ENCODE measurements at regions not wholly inside any gene's neighbourhood (a gene's known extent, or its start where the extent isn't known, plus 50 kb on each side); places are given as distances from the start of the nearest gene placed in this dataset.
"Not testable (repeated sequence)": the region's sequence is repeated elsewhere in the genome, so short reads cannot be mapped to it uniquely, and the experiment has no call there.

DNA sequence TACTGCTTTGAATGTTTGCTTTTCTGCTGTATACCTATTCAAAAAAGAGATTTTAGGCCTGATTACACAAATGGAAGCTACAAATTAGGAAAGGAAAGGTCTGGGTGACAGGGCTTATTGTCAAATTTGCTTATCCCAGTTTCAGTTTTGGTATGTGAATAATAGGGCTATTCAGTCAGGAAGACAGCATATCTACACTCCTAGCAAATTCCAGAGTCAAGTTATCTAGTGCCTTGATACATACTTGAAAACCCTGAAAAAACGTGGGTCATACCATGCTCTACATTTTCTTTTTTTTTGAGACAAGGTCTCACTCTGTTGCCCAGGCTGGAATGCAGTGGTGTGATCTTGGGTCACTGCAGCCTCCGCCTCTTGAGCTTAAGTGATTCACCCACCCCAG lies 59.2 kb upstream of the CCDC180 start:
- not testable (repeated sequence) for H3K4me3 ChIP-seq (ENCODE audit: low read depth, low read length); DNase-seq (ENCODE audit: low read depth)

DNA sequence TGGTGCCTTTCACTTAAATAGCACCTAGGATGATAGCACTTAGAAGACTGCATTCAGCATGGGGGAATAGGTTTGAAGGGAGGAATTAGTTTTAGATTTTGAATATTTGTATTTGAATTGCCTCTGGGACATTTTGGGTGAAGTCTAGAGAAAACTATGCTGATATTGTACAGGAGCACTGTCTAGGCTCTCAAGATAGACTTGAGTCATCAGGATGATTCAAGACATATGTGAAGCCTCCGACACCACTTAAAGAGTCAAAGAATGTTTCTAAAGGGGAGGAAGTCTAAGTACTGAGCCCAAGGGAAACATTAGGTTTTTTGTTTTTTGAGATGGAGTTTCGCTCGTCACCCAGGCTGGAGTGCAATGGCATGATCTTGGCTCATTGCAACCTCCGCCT lies 63.9 kb upstream of the CCDC180 start:
- no peak overlapping the region for H3K4me3 ChIP-seq (ENCODE audit: low read depth, low read length)
- no peak for DNase-seq (ENCODE audit: low read depth)
- TF ChIP-seq, protein P1, sequence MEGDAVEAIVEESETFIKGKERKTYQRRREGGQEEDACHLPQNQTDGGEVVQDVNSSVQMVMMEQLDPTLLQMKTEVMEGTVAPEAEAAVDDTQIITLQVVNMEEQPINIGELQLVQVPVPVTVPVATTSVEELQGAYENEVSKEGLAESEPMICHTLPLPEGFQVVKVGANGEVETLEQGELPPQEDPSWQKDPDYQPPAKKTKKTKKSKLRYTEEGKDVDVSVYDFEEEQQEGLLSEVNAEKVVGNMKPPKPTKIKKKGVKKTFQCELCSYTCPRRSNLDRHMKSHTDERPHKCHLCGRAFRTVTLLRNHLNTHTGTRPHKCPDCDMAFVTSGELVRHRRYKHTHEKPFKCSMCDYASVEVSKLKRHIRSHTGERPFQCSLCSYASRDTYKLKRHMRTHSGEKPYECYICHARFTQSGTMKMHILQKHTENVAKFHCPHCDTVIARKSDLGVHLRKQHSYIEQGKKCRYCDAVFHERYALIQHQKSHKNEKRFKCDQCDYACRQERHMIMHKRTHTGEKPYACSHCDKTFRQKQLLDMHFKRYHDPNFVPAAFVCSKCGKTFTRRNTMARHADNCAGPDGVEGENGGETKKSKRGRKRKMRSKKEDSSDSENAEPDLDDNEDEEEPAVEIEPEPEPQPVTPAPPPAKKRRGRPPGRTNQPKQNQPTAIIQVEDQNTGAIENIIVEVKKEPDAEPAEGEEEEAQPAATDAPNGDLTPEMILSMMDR (IDR thresholded peaks at IDR 0.05; ENCODE audit: low read depth, low read length, missing control alignments) = no peak

DNA sequence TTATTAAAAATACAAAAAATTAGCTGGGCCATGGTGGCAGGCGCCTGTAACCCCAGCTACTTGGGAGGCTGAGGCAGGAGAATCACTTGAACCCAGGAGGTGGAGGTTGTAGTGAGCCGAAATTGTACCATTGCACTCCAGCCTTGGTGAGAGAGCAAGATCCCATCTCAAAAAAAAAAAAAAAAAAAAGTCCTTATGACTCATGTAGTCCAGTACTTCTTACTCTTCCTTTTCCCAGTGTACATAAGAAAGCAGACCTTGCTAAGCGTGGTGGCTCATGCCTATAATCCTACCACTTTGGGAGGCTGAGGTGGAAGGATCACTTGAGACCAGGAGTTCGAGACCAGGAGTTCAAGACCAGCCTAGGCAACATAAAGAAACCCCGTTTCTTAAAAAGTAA lies 66.0 kb upstream of the CCDC180 start:
- not testable (repeated sequence) for DNase-seq (ENCODE audit: low read depth); H3K4me3 ChIP-seq (ENCODE audit: low read depth, low read length)

DNA sequence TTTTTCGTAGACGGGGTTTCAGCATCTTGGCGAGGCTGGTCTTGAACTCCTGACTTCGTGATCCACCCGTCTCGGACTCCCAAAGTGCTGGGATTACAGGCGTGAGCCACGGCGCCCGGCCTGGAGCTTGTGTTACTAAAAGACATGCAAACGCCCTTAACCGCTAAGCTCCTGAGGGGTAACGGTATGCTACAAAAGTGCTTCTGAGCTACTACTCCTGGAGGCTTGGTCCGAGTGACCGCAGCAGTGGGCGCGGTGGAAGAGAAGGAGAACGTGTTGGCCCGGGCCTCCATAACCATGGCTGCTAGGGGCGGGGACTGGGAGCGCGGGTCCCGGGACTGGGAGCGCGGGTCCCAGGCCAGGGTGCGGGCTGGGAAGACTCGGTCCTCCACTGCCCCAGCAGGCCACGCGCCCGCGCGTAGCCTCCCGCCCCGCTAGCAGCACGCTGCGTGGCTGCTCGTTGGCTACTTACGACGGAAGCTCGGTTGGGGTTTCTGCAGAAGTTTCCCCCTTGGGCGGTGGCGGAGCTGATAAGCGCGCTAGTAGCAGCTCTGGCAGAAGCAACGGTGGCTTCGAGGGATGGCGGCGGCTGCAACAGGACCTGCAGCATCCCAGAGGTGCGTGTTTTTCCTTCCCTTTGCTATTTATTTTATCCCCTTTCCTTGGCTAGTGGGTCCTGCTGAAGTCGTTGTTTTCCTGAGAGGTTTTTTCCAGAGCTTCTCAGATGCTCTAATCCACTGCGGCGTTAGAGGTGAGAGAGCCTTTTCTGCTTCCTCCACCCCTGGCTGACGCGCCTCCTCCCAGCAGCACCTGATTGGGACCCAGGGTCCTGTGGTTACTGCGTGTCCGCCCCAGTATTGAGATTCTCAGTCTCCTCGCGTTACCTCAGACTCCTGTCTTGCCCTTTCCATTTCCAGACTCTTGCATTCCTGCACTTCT lies 69.2 kb upstream of the CCDC180 start:
- H3K4me3 ChIP-seq (ENCODE audit: low read depth, low read length) = peak overlapping the region; percentile 35
- DNase-seq (ENCODE audit: low read depth) = no peak
- TF ChIP-seq, protein P1 (IDR thresholded peaks at IDR 0.05; ENCODE audit: low read depth, low read length, missing control alignments) = no peak

DNA sequence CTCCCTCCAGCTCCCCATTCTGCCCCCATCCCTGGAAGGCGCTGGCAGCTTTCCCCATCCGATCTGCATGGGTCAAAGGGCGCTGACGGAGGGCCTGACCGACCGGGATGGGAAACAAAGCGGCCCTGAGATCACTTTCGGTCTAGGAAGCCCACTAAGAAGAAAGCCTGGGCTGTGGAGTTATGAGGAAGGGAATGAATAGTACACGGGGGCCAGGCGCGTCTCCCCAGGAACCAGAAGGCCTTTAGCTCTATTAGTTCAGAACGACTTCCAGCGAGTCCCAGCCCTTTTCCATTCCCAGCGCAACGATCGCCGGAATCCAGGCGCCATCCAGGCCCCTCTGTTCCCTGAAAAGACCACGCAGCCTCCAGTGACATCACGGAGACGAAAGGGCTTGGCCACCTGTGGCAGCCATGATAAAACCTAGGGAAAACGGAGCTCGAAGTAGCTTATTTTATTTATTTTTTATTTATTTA lies 70.1 kb upstream of the CCDC180 start:
- TF ChIP-seq, protein P1 (IDR thresholded peaks at IDR 0.05; ENCODE audit: low read depth, low read length, missing control alignments) = no peak
- no peak for DNase-seq (ENCODE audit: low read depth)
- no peak overlapping the region for H3K4me3 ChIP-seq (ENCODE audit: low read depth, low read length)

DNA sequence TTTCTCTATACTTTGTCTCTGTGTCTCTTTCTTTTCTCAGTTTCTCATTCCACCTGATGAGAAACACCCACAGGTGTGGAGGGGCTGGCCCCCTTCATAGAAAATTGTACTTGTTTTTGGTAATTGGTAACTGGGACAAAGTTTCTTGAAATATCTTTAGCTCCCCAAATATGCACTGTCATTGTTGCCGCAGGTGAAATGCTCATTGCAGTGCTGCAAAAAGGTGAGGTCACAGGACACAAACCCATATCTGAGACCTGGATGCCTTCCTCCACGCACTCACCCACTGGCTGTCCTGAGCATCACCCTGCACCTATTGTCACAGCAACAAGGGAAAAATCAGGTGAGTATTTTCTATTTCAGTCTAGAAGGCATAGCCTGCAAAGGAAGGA lies 74.5 kb upstream of the CCDC180 start:
- H3K4me3 ChIP-seq (ENCODE audit: low read depth, low read length); DNase-seq (ENCODE audit: low read depth): not testable (repeated sequence)

DNA sequence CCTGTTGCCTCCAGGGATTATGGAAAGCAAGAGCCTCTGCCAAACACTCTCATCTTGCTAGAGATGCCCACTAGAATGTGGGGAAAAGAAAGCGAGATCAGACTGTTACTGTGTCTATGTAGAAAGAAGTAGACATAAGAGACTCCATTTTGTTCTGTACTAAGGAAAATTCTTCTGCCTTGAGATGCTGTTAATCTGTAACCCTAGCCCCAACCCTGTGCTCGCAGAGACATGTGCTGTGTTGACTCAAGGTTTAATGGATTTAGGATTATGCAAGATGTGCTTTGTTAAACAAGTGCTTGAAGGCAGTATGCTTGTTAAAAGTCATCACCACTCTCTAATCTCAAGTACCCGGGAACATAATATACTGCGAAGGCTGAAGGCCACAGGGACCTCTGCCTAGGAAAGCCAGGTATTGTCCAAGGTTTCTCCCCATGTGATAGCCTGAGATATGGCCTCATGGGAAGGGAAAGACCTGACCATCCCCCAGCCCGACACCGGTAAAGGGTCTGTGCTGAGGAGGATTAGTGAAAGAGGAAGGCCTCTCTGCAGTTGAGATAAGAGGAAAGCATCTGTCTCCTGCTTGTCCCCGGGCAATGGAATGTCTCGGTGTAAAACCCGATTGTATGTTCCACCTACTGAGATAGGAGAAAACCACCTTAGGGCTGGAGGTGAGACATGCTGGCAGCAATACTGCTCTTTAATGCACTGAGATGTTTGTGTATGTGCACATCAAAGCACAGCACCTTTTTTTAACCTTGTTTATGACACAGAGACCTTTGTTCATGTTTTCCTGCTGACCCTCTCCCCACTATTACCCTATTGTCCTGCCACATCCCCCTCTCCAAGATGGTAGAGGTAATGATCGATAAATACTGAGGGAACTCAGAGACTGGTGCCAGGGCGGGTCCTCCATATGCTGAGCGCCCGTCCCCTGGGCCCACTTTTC lies 75.1 kb upstream of the CCDC180 start:
- not testable (repeated sequence) for DNase-seq (ENCODE audit: low read depth); H3K4me3 ChIP-seq (ENCODE audit: low read depth, low read length)

DNA sequence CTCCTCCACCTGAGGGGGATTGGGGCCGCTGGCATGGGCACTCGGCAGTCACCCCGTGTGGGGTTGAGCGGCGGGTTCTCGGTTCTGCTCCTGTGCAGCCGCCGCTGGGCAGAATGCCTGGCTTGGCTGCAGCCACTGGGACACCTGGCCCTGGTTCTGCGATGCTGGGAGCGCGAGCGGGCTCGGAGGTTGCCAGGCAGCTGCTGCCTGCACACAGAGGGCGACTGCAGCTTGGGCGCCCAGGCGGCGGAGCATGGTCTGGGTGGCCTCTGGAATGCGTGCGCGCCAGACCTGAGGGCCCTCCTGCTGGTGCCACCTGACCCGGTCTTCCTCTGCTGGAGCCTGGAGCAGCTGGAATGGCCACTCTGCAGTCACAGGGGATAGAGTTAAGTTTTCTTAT lies 85.1 kb upstream of the CCDC180 start:
- DNase-seq (ENCODE audit: low read depth); H3K4me3 ChIP-seq (ENCODE audit: low read depth, low read length): not testable (repeated sequence)

DNA sequence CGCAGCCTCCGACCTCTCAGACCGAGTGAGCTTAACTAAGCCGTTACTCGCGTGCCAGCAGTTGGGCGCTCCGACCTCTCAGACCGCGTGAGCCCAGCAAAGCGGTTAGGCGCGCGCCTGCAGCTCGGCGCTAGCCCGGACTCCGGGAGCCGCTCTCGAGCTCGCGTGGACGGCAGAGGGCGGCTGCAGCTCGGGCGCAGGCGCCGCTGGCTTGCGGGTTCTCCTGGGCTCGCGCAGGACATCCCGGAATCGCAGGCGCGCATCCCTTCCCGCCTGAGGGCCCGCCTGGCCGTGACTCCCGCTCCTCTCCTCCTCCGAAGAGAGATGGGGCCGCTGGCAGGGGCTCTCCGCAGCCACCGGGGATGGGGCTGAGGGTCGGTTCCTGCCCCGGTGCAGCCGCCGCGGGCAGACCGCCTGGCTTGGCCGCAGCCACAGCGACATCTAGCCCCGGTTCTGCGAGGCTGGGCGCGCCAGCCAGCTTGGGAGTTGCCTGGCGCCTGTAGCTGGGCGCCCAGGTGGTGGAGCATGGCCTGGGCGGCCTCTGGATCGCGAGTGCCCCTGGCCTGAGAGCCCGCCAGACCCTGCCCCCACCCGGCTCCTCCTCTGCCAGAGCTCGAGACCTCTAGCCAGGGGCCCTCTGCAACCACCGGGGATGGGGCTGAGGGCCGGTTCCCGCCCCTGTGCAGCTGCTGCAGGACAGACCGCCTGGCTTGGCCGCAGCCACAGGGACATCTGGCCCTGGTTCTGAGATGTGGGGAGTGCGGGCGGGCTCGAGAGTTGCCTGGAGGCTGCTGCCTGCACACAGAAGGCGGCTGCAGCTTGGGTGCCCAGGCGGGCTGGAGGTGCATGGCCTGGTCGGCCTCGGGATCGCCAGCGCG lies 85.7 kb upstream of the CCDC180 start:
- DNase-seq (ENCODE audit: low read depth); H3K4me3 ChIP-seq (ENCODE audit: low read depth, low read length): not testable (repeated sequence)
